ENCODE measurements at regions not wholly inside any gene's neighbourhood (a gene's known extent, or its start where the extent isn't known, plus 50 kb on each side); places are given as distances from the start of the nearest gene placed in this dataset.

DNA sequence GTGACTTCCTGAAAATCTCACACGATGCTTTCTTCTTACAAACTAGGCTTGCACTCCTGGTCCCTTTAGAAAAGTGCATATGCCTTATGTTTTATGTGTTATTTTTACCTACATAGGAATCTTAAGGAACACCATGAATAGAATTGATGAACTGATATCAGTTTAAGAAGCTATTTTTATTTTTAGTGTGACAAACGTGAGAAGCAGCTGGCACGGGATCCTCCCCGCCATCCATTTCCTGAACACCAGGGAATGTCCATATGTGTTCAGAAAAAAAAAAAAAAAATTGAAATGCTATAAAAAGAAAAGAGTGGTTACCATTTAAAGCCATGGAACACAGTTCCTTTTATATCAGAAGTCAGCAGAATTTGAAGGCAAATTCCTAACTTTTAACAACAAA lies 1096.1 kb upstream of the PRKX start:
- ChIA-PET CTCF (no interaction called here), POLR2A (no interaction called here)
- Histone ChIP-seq H3K27me3 (ENCODE audit: insufficient read depth, low read length, poor library complexity, severe bottlenecking) (no peaks in the 10 kb centered on the region), H3K4me3 (ENCODE audit: low read length) (no peak overlapping the region), H3K27ac (ENCODE audit: low read depth, low read length) (no peak overlapping the region), H3K36me3 (ENCODE audit: insufficient read depth, low read length) (no peaks in the 10 kb centered on the region), H3K9me3 (ENCODE audit: low read length) (no peaks in the 10 kb centered on the region), H3K4me1 (ENCODE audit: insufficient read depth, low read length) (no peaks in the 10 kb centered on the region)
- Mint-ChIP-seq H3K27ac (no peak overlapping the region), H3K9me3 (peaks cover 0 to 12% (median 5%) of the 10 kb centered on the region in 5 donors), H3K27me3 (no peaks in the 10 kb centered on the region), H3K36me3 (no peaks in the 10 kb centered on the region), H3K4me1 (no peaks in the 10 kb centered on the region), H3K4me3 (no peak overlapping the region)
- DNase-seq = no peak

DNA sequence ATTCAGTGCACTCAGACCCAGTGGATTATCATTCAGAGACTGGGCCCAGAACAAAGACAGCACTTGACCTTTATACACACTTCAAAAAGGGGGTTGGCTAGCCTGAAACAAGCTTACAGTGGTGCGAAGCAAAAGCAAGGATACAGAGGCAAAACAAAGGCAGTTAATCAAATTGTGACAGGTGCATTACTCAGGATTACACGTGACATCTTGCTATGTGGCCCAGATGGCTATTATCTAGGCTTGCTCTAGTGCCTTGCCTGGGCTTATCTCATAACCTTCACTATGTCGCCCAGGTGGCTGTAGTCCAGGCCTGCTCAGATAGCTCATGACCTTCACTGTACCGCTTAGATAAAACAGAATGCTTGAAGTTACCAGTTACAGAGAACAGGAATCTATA lies 1092.1 kb upstream of the PRKX start:
- no peak overlapping the region for H3K4me3 ChIP-seq (ENCODE audit: low read length)
- POLR2A ChIA-PET = no interaction called here
- no peak overlapping the region for H3K27ac Mint-ChIP-seq
- no peaks in the 10 kb centered on the region for H3K4me1 Mint-ChIP-seq
- H3K4me1 ChIP-seq (ENCODE audit: insufficient read depth, low read length) = no peaks in the 10 kb centered on the region
- H3K36me3 Mint-ChIP-seq = no peaks in the 10 kb centered on the region
- H3K9me3 ChIP-seq (ENCODE audit: low read length) = no peaks in the 10 kb centered on the region
- H3K27ac ChIP-seq (ENCODE audit: low read depth, low read length) = no peak overlapping the region
- peaks cover 0 to 13% (median 9%) of the 10 kb centered on the region in 5 donors for H3K9me3 Mint-ChIP-seq
- no peak for DNase-seq
- H3K27me3 Mint-ChIP-seq = no peaks in the 10 kb centered on the region
- no peaks in the 10 kb centered on the region for H3K36me3 ChIP-seq (ENCODE audit: insufficient read depth, low read length)
- CTCF ChIA-PET = no interaction called here
- no peaks in the 10 kb centered on the region for H3K27me3 ChIP-seq (ENCODE audit: insufficient read depth, low read length, poor library complexity, severe bottlenecking)
- H3K4me3 Mint-ChIP-seq = no peak overlapping the region

DNA sequence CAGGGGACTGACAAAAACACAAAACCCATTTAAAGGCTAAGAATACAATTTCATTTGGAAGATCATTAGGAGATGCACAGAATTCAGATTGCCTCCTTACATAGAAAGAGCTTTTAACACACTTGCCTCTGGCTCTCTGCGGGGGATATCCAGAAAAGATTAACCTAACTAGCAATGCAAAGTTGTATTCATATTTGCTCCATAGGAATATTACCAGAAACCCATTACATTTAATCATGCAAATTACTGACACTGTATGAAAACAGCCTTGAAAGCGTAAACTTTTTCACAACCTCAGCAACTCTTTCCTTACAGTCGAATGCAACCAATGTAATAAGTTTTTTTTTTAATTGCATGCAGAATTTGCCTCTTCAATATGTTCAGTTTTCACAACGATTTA lies 1087.3 kb upstream of the PRKX start:
- ChIA-PET POLR2A (no interaction called here), CTCF (no interaction called here)
- H3K27me3 ChIP-seq (ENCODE audit: insufficient read depth, low read length, poor library complexity, severe bottlenecking) = no peaks in the 10 kb centered on the region
- Mint-ChIP-seq H3K4me1 (no peaks in the 10 kb centered on the region), H3K36me3 (no peaks in the 10 kb centered on the region), H3K27me3 (no peaks in the 10 kb centered on the region), H3K27ac (no peak overlapping the region), H3K9me3 (peaks cover 0 to 14% (median 8%) of the 10 kb centered on the region in 5 donors), H3K4me3 (no peak overlapping the region)
- no peaks in the 10 kb centered on the region for H3K36me3 ChIP-seq (ENCODE audit: insufficient read depth, low read length)
- H3K27ac ChIP-seq (ENCODE audit: low read depth, low read length) = no peak overlapping the region
- H3K4me3 ChIP-seq (ENCODE audit: low read length) = no peak overlapping the region
- no peaks in the 10 kb centered on the region for H3K4me1 ChIP-seq (ENCODE audit: insufficient read depth, low read length)
- no peak for DNase-seq
- H3K9me3 ChIP-seq (ENCODE audit: low read length) = no peaks in the 10 kb centered on the region

DNA sequence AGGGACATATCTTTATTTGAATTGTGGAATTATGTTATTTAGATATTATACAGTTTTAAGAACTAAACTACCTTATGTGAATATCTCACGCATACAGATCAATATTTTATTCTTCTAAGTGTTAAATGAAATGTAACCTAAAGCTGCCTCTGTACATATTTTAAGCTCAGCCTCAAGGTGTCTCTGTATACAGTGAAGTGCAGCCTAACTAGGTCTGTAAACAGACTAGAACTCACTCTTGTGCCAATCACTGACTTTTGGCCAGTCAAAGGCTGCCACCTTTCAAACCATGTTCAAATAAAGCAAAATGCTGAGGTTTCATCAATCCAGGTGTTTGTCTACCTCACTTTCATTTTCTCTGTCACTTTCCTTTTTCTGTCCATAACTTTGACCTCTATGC lies 1074.5 kb upstream of the PRKX start:
- Mint-ChIP-seq H3K27me3 (no peaks in the 10 kb centered on the region), H3K9me3 (peaks cover 0 to 15% (median 3%) of the 10 kb centered on the region in 5 donors), H3K4me3 (no peak overlapping the region), H3K27ac (no peak overlapping the region), H3K36me3 (no peaks in the 10 kb centered on the region), H3K4me1 (no peaks in the 10 kb centered on the region)
- Histone ChIP-seq H3K4me1 (ENCODE audit: insufficient read depth, low read length) (no peaks in the 10 kb centered on the region), H3K36me3 (ENCODE audit: insufficient read depth, low read length) (no peaks in the 10 kb centered on the region), H3K27me3 (ENCODE audit: insufficient read depth, low read length, poor library complexity, severe bottlenecking) (no peaks in the 10 kb centered on the region), H3K27ac (ENCODE audit: low read depth, low read length) (no peak overlapping the region), H3K9me3 (ENCODE audit: low read length) (no peaks in the 10 kb centered on the region), H3K4me3 (ENCODE audit: low read length) (no peak overlapping the region)
- ChIA-PET POLR2A (no interaction called here), CTCF (no interaction called here)
- no peak for DNase-seq

DNA sequence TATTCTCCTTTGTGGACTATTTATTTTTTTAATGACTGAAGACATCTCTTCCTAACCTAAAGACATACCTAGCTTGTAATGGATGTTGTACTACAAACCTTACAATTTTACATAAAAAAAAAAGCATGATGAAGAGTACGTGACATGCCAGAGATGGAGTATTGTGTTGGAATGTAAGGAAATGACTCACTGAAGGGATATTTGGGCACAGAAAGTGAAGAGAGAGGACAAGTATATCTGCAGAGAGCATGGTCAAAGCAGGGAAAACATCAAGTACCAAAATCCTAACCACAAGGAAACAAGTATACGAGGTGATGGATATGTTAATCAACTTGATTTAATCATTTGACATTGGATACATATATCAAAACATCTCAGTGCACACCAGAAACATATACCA lies 1051.4 kb upstream of the PRKX start:
- Mint-ChIP-seq H3K4me3 (no peak overlapping the region), H3K9me3 (peaks cover 0 to 15% (median 6%) of the 10 kb centered on the region in 5 donors), H3K27ac (no peak overlapping the region), H3K36me3 (no peaks in the 10 kb centered on the region), H3K4me1 (no peaks in the 10 kb centered on the region), H3K27me3 (peaks cover 0 to 1% of the 10 kb centered on the region in 2 donors)
- no peak for DNase-seq
- Histone ChIP-seq H3K4me1 (ENCODE audit: insufficient read depth, low read length) (no peaks in the 10 kb centered on the region), H3K27ac (ENCODE audit: low read depth, low read length) (no peak overlapping the region), H3K27me3 (ENCODE audit: insufficient read depth, low read length, poor library complexity, severe bottlenecking) (no peaks in the 10 kb centered on the region), H3K9me3 (ENCODE audit: low read length) (no peaks in the 10 kb centered on the region), H3K36me3 (ENCODE audit: insufficient read depth, low read length) (no peaks in the 10 kb centered on the region), H3K4me3 (ENCODE audit: low read length) (no peak overlapping the region)
- CTCF ChIA-PET = no interaction called here
- POLR2A ChIA-PET = no interaction called here

DNA sequence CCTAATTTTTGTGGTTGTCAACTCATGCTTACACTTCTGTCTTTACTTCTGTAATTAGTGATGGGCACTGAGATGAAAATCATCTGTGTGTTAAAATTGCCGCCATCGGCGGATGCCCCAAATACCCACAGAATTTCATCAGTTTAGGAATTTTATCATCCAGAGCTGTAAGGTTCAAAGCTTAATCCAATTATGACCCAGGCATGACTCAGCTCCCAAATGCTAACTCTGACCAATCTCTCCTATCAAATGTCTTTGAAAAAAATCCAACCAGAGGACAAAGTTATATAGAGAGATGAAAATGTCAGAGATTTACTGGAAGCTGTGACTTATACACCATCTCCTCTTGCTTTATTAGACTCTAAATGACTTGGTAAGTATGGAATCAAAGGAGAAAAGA lies 1048.7 kb upstream of the PRKX start:
- CTCF ChIA-PET = no interaction called here
- POLR2A ChIA-PET = no interaction called here
- Histone ChIP-seq H3K4me1 (ENCODE audit: insufficient read depth, low read length) (no peaks in the 10 kb centered on the region), H3K36me3 (ENCODE audit: insufficient read depth, low read length) (no peaks in the 10 kb centered on the region), H3K27me3 (ENCODE audit: insufficient read depth, low read length, poor library complexity, severe bottlenecking) (no peaks in the 10 kb centered on the region), H3K9me3 (ENCODE audit: low read length) (no peaks in the 10 kb centered on the region), H3K27ac (ENCODE audit: low read depth, low read length) (no peak overlapping the region), H3K4me3 (ENCODE audit: low read length) (no peak overlapping the region)
- Mint-ChIP-seq H3K27ac (no peak overlapping the region), H3K4me1 (no peaks in the 10 kb centered on the region), H3K27me3 (peaks cover 0 to 1% of the 10 kb centered on the region in 2 donors), H3K36me3 (no peaks in the 10 kb centered on the region), H3K4me3 (no peak overlapping the region), H3K9me3 (peaks cover 0 to 16% (median 5%) of the 10 kb centered on the region in 5 donors)
- DNase-seq = no peak

DNA sequence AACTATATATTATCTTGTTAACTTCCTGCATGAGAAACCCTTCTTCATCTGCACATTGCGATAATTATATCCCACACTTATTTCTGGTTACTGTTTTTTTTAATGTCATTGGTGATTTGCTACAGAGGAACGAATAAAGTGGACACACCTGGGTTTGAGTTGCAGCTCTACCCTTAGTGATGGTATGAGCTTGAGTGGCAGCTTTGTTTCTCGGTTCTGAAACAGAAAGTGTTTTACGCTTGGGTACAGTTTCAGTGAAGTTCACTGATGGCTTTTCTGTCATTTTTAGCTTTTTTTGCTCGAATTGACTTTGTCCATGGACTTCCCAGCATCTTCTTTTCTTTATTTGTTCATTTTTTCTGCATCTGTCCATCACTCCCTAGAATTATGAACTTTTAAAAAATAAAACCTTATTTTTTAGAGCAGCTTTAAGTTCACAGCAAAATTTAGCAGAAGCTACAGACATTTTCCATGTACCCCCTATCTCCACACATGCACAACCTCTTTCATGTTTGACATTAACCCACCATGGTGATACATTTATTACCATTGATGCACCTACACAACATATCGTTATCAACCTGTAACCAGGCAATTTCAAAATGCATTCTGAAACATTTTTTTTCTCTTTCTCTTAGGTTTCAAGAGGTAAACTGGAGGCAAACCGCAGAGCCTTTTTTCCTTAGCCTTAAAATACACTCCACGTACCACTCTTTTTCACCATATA lies 1041.6 kb upstream of the PRKX start:
- no peak for DNase-seq
- H3K27ac Mint-ChIP-seq = peak overlapping the region in 1 of 8 donors; percentile 2
- peaks cover 0 to 17% (median 6%) of the 10 kb centered on the region in 5 donors for H3K9me3 Mint-ChIP-seq
- no peaks in the 10 kb centered on the region for H3K4me1 ChIP-seq (ENCODE audit: insufficient read depth, low read length)
- CTCF ChIA-PET = no interaction called here
- no peak overlapping the region for H3K4me3 Mint-ChIP-seq
- H3K4me1 Mint-ChIP-seq = no peaks in the 10 kb centered on the region
- no peak overlapping the region for H3K27ac ChIP-seq (ENCODE audit: low read depth, low read length)
- H3K4me3 ChIP-seq (ENCODE audit: low read length) = no peak overlapping the region
- H3K27me3 ChIP-seq (ENCODE audit: insufficient read depth, low read length, poor library complexity, severe bottlenecking) = no peaks in the 10 kb centered on the region
- no peaks in the 10 kb centered on the region for H3K9me3 ChIP-seq (ENCODE audit: low read length)
- H3K36me3 Mint-ChIP-seq = no peaks in the 10 kb centered on the region
- H3K27me3 Mint-ChIP-seq = no peaks in the 10 kb centered on the region
- POLR2A ChIA-PET = no interaction called here
- no peaks in the 10 kb centered on the region for H3K36me3 ChIP-seq (ENCODE audit: insufficient read depth, low read length)

DNA sequence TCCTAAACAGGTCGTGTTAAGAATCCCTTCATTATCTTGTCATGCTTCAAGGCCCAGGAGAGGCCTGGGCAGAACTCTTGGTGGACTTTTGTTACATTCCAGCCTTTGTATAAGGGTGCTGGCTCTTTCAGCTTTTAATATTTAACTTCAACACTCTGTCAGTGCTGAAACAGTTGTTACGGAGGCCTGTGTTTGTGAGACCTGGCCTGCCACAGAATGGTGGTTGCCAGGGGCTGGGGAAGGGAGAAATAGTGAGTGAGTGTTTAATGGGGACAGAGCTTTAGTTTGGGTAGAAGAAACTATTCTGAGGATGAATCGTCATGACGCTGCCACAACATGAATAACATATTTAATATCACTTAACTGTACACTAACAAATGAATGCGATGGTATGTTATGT lies 1027.6 kb upstream of the PRKX start:
- ChIA-PET POLR2A (no interaction called here), CTCF (no interaction called here)
- no peaks in the 10 kb centered on the region for H3K27me3 ChIP-seq (ENCODE audit: insufficient read depth, low read length, poor library complexity, severe bottlenecking)
- no peaks in the 10 kb centered on the region for H3K27me3 Mint-ChIP-seq
- H3K4me1 Mint-ChIP-seq = no peaks in the 10 kb centered on the region
- no peaks in the 10 kb centered on the region for H3K4me1 ChIP-seq (ENCODE audit: insufficient read depth, low read length)
- H3K9me3 ChIP-seq (ENCODE audit: low read length) = no peaks in the 10 kb centered on the region
- H3K36me3 Mint-ChIP-seq = no peaks in the 10 kb centered on the region
- no peak overlapping the region for H3K27ac Mint-ChIP-seq
- H3K36me3 ChIP-seq (ENCODE audit: insufficient read depth, low read length) = no peaks in the 10 kb centered on the region
- H3K27ac ChIP-seq (ENCODE audit: low read depth, low read length) = no peak overlapping the region
- H3K9me3 Mint-ChIP-seq = peaks cover 0 to 18% (median 10%) of the 10 kb centered on the region in 5 donors
- no peak overlapping the region for H3K4me3 Mint-ChIP-seq
- no peak overlapping the region for H3K4me3 ChIP-seq (ENCODE audit: low read length)
- DNase-seq = no peak

DNA sequence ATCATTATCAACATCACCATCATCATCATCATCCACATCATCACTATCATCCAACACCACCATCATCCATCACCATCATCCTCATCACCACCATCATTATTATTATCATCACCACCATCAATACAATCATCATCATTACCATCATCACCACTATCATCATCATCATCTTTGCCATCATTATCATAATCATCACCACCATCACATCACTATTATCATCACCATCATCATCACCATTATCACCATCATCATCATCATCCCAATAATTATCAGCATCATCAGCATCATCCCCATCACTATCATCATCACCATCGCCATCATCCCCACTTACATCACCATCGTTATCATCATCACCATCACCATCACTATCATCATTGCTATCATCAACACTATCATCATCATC lies 1021.9 kb upstream of the PRKX start:
- Mint-ChIP-seq H3K27me3 (no peaks in the 10 kb centered on the region), H3K36me3 (no peaks in the 10 kb centered on the region), H3K9me3 (peaks cover 0 to 13% (median 6%) of the 10 kb centered on the region in 5 donors), H3K4me1 (no peaks in the 10 kb centered on the region), H3K4me3 (no peak overlapping the region), H3K27ac (no peak overlapping the region)
- CTCF ChIA-PET = no interaction called here
- Histone ChIP-seq H3K36me3 (ENCODE audit: insufficient read depth, low read length) (no peaks in the 10 kb centered on the region), H3K9me3 (ENCODE audit: low read length) (no peaks in the 10 kb centered on the region), H3K4me1 (ENCODE audit: insufficient read depth, low read length) (no peaks in the 10 kb centered on the region), H3K27ac (ENCODE audit: low read depth, low read length) (no peak overlapping the region), H3K4me3 (ENCODE audit: low read length) (no peak overlapping the region), H3K27me3 (ENCODE audit: insufficient read depth, low read length, poor library complexity, severe bottlenecking) (no peaks in the 10 kb centered on the region)
- POLR2A ChIA-PET = no interaction called here
- no peak for DNase-seq

Measured in CD8-positive, alpha-beta memory T cell (primary cell).